HepG2 (cell line): ENCODE measurements at regions not wholly inside any gene's neighbourhood (a gene's known extent, or its start where the extent isn't known, plus 50 kb on each side); places are given as distances from the start of the nearest gene placed in this dataset.

Experiments
- ATF2 ChIP-seq: sonication (generic); formaldehyde crosslinking; IDR thresholded peaks from 2 replicates; pipeline ENCODE4 v1.4.0; 2020; ENCODE audit warnings: missing genetic modification reagents
- BRF2 ChIP-seq: sonication (generic); formaldehyde crosslinking; IDR thresholded peaks from 2 replicates; pipeline ENCODE4 v1.8.1; 2022; ENCODE audit warnings: mild to moderate bottlenecking, missing genetic modification reagents
- ERF ChIP-seq: IDR thresholded peaks from 2 replicates; pipeline ENCODE4 v1.6.1; 2018; ENCODE audit warnings: missing biosample characterization, missing genetic modification reagents
- ESRRA ChIP-seq: sonication (generic); formaldehyde crosslinking; IDR thresholded peaks from 2 replicates; pipeline ENCODE4 v1.5.1; 2020; ENCODE audit warnings: mild to moderate bottlenecking, low read depth, missing genetic modification reagents
- FOXM1 ChIP-seq: sonication (generic); formaldehyde crosslinking; IDR thresholded peaks from 2 replicates; pipeline ENCODE4 v1.5.0; 2020; ENCODE audit warnings: missing genetic modification reagents
- HNF1B ChIP-seq: sonication (generic); formaldehyde crosslinking; IDR thresholded peaks from 2 replicates; pipeline ENCODE4 v1.5.1; 2020; ENCODE audit warnings: mild to moderate bottlenecking, moderate library complexity, missing genetic modification reagents
- NPAS2 ChIP-seq: sonication (generic); formaldehyde crosslinking; IDR thresholded peaks from 2 replicates; pipeline ENCODE4 v1.8.0; 2022; ENCODE audit warnings: mild to moderate bottlenecking, missing genetic modification reagents, borderline replicate concordance
- RERE ChIP-seq: IDR thresholded peaks from 2 replicates; pipeline ENCODE4 v1.6.1; 2016; ENCODE audit warnings: low read depth, missing genetic modification reagents, missing compliant biosample characterization
- RFX1 ChIP-seq: fragments of 450-650 bp; IDR thresholded peaks from 2 replicates; pipeline ENCODE4 v1.6.1; 2017
- SALL2 ChIP-seq: sonication (generic); formaldehyde crosslinking; IDR thresholded peaks from 2 replicates; pipeline ENCODE4 v1.8.1; 2023; ENCODE audit warnings: mild to moderate bottlenecking, missing genetic modification reagents, inconsistent platforms
- SAP130 ChIP-seq: IDR thresholded peaks from 2 replicates; pipeline ENCODE4 v1.6.1; 2016; ENCODE audit warnings: low read depth
- ZNF547 ChIP-seq: sonication (generic); formaldehyde crosslinking; IDR thresholded peaks from 2 replicates; pipeline ENCODE4 v1.5.1; 2020; ENCODE audit warnings: mild to moderate bottlenecking, missing genetic modification reagents
- ZNF891 ChIP-seq: sonication (generic); formaldehyde crosslinking; IDR thresholded peaks from 2 replicates; pipeline ENCODE4 v1.5.0; 2020; ENCODE audit warnings: mild to moderate bottlenecking, missing genetic modification reagents

- no peak for TF ChIP-seq BRF2 (CRISPR knock-in tag)
- TF ChIP-seq RERE (CRISPR knock-in tag): no peak
- TF ChIP-seq ZNF547: no peak
- TF ChIP-seq FOXM1: no peak
- TF ChIP-seq NPAS2 (CRISPR knock-in tag): no peak
- TF ChIP-seq ATF2: no peak
- no peak for TF ChIP-seq ERF
- TF ChIP-seq ZNF891: no peak
- TF ChIP-seq ESRRA (CRISPR knock-in tag): no peak
- TF ChIP-seq RFX1: no peak
- no peak for TF ChIP-seq SALL2 (CRISPR knock-in tag)
- TF ChIP-seq SAP130 (CRISPR knock-in tag): no peak
- no peak for TF ChIP-seq HNF1B (CRISPR knock-in tag)
Observed at GRCh38 chr19:30882411-30883005, 466.7 kb downstream of the TSHZ3 start (continued).
